GM12878 (cell line): ENCODE measurements at regions not wholly inside any gene's neighbourhood (a gene's known extent, or its start where the extent isn't known, plus 50 kb on each side); places are given as distances from the start of the nearest gene placed in this dataset.

ENCODE experiments used
- CREB1 ChIP-seq: IDR thresholded peaks from 2 replicates; pipeline ENCODE4 v1.6.1; 2012; ENCODE audit warnings: low read depth, mild to moderate bottlenecking, inconsistent platforms
- CTCF ChIP-seq, 3 experiments: IDR thresholded peaks in 2 of 3; conservative IDR thresholded peaks in 1 of 3; 2 replicates each; pipeline ENCODE4 v1.5.1; 2011; ENCODE audit warnings: low read depth in 3 of 3, low read length in 3 of 3, mild to moderate bottlenecking in 3 of 3, control low read depth in 2 of 3, moderate library complexity in 2 of 3, inconsistent platforms in 1 of 3, mixed read lengths in 1 of 3; ENCODE audit not compliant: control insufficient read depth in 2 of 3, insufficient read depth in 1 of 3; ENCODE audit errors: extremely low read depth in 1 of 3
- EZH2 ChIP-seq: IDR thresholded peaks from 2 replicates; pipeline ENCODE4 v1.6.1; 2012; ENCODE audit warnings: low read depth, mild to moderate bottlenecking, control low read depth, inconsistent platforms, low read length, borderline replicate concordance; ENCODE audit not compliant: control insufficient read depth
- SMARCA5 ChIP-seq: fragments of 450-650 bp; IDR thresholded peaks from 2 replicates; pipeline ENCODE4 v1.6.1; 2017; ENCODE audit warnings: mild to moderate bottlenecking
- SUPT20H ChIP-seq: IDR thresholded peaks from 2 replicates; pipeline ENCODE4 v1.6.1; 2011; ENCODE audit warnings: low read depth, mild to moderate bottlenecking, low read length, moderate library complexity, borderline replicate concordance; ENCODE audit not compliant: control insufficient read depth
- TAF1 ChIP-seq: IDR thresholded peaks from 2 replicates; pipeline ENCODE4 v1.6.1; 2011; ENCODE audit warnings: mild to moderate bottlenecking, low read depth, low read length, borderline replicate concordance

GRCh38 chr16:72665701-72666100 is 382.2 kb downstream of the ZFHX3 start:
- TF ChIP-seq CREB1 (no peak), CTCF (IDR thresholded peaks at IDR 0.05 in 2 of 3, conservative IDR thresholded peaks at IDR 0.05 in 1 of 3; ENCODE audit: control insufficient read depth in 2 of 3, extremely low read depth in 1 of 3, insufficient read depth in 1 of 3, low read depth in 3 of 3, low read length in 3 of 3) (no peak), SMARCA5 (no peak), TAF1 (no peak), EZH2 (no peak), SUPT20H (no peak)
